HG02571 (cell line): ENCODE measurements at regions not wholly inside any gene's neighbourhood (a gene's known extent, or its start where the extent isn't known, plus 50 kb on each side); places are given as distances from the start of the nearest gene placed in this dataset.

ENCODE experiments used
- ATAC-seq: cut with Tn5 transposase; IDR thresholded peaks from one replicate; pipeline ENCODE4 v1.9.1; 2021; ENCODE audit warnings: mild to moderate bottlenecking, moderate library complexity; ENCODE audit not compliant: unreplicated experiment

DNA sequence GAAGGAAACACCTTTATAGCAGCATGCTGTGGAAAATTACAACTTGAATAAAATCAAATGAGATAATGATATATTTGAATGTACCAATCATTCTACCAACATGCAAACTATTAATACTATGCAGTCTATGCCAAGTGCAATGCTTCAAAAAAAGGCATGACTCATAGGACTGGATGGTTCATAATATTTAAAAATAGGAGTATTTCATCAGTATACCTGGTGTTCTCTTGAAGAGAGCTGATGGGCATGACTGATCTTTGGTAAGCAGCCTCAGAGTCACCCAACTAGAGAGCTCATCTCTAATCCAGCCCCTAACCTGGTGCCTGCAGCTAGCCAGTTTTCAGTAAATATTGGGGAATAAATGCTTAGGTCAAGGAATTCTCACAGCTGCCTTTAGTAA lies 434.7 kb upstream of the ARRDC4 start:
- no peak for ATAC-seq

DNA sequence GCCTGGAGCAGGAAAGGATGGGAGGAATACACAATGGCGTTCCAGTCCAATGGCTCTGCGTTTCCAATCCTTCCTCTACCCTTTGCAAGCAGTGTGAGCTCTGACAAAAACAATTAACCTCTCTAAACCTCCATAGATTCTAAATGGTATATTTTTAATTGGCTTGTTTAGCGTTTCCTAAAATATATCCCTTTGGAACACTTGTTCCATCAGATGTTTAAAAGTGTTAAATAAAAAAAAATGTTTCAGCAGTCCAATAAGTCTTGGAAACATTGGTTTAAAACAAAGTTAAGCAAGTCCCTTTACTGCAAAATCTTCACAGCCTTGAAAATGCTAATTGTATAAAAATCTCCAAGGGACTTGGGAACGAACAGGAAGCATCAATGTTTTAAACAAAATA lies 432.3 kb upstream of the ARRDC4 start:
- no peak for ATAC-seq

DNA sequence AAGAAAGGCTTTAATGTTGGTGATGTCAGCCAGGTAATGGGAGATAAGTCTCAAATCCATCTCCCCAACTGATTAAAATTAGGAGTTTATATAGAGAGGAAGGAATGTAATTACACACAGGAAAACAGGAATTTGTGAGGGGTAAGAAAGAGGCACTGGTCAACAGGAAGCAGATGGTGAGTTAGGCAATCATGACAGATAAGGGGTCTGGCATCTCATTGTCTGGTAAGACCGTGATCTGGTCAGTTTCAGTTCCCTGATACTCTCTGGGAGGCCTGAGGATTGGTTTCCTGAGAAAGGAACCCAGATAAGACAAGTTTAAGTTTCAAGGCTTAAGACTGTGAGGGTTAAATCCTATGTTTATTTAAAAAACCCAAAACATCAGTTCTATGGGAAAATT lies 414.7 kb upstream of the ARRDC4 start:
- no peak for ATAC-seq

DNA sequence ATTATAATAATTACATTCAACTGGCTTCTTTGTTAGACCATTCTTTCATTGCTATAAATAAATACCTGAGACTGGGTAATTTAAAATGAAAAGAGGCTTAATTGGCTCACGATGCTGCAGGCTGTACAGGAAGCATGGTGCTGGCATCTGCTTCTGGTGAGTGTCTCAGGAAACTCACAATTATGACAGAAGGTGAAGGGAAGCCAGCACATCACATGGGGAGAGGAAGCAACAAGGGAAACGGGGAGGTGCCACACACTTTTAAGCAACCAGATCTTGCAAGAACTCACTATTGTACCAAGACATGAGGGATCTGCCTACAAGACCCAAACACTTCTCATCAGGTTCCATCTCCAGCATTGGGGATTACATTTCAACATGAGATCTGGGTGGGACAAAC lies 413.1 kb upstream of the ARRDC4 start:
- ATAC-seq = no peak

DNA sequence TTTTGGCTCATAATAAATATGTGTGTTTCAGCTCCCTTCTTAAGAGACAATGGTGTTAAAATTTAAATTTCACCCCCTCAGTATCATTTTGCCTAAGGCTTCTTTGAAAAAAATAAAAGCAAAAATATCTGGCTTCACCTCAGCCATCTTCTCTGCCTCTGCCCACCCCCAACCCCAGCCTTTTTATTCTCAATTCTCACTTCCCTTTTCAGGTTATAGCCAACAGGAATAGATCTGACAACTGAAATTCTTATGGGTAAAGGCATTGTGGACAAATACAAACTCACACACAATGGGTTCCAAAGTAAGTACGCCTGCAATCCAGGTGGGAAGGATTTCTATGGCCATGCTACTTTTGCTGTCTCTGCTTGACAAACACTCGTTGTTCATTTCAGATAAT lies 399.0 kb upstream of the ARRDC4 start:
- no peak for ATAC-seq

DNA sequence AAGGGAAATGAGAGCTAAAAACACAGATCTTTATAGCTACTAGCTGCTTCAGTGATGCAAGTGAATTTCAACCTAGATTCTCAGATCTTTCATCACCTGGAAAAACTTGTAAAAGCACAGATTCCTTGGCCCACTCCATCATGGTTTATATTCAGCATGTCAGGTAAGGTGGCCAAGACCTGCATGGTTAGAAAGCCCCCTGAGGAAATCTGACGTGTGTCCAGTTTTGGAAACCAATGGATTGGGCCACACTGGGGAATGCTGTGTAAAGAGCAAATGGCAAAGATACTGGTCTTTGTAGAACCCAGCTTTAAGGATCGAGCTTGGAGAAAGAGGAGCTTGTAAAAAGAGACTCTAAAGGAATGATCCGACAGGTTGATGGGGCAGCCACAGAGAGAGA lies 397.0 kb upstream of the ARRDC4 start:
- no peak for ATAC-seq

DNA sequence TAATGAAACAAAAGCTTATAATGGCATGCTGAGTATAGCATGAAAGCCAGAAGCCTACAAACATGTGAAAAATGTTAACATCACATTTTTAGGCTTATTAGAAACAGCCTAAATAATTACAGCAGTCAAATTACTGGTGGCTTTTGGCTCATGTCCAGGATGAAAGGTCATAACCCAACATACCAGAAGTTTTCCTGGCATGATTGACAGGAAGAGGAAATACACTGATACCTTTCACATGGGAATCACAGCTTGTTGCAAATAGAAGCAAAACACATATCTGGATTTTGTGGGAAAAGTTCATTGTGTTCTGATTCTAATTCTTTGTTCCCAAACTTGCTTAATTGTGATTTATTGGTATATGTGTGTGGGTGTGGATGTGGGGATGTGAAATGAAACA lies 393.5 kb upstream of the ARRDC4 start:
- ATAC-seq = no peak

DNA sequence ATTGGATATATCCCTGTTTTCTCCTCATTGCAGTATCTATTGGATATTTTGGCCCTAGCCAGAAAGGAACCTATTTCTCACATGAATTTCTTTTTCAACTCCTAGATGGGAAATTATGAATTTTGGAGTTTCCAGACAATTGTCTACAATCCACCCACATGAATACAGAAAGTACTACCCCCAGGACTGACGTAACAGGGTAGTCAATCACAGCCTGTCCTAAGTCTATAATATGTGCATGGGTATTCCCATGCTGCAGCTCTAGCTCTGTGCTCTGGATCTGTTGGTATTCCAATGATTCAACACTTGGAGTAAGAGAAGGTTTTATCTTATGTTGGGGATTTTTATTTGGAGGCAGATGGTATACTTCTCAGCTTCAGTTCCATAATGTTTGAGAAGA lies 393.1 kb upstream of the ARRDC4 start:
- ATAC-seq = no peak

DNA sequence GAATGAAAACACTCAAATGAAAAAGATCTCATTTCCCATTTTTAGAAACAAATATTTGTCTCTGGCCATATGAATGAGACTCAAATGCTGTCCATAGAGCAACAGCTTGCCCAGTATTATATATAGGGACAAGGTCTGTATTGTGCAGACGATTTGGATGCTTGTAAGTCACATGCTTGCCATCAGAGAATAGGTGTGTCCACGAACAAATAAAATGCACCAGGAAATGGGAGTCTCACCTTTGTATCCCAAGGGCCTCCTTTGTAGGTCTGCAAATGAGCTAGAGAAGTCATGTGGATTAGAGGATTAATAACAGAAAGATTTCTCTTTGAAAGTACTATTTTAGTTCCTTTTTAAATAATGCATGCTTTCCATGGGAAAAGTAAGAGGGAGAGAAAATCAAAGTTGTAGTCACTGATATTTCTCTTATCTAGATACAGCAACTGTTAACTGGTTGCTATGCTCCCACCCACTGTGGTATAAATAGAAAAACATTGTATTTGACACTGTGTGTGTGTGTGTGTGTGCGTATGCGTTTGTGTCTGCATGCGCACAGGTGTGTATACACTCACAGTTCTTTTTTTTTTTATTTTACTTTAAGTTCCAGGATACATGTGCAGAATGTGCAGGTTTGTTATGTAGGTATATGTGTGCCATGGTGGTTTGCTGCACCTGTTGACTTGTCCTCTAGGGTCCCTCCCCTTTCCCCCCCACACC lies 383.4 kb upstream of the ARRDC4 start:
- no peak for ATAC-seq

DNA sequence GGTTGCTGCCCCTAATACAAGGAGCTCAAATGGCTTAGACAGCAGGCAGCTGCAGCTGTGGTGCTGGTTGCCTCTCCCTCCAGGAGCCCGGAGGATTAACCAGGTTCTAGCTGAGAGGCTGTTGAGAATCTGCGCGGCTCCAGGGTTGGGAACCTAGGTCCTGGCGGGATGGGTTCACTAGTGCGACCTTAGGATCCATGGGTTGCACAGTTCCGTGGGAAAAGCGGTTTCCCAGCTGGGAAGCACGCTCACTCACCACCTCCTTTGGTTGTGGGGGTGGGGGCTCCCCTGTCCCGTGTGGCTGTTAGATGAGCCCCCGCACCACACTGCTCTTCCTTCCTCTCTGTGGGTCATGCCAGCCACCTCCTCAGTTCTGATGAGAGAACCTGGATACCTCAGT lies 375.1 kb upstream of the ARRDC4 start:
- ATAC-seq = no peak

DNA sequence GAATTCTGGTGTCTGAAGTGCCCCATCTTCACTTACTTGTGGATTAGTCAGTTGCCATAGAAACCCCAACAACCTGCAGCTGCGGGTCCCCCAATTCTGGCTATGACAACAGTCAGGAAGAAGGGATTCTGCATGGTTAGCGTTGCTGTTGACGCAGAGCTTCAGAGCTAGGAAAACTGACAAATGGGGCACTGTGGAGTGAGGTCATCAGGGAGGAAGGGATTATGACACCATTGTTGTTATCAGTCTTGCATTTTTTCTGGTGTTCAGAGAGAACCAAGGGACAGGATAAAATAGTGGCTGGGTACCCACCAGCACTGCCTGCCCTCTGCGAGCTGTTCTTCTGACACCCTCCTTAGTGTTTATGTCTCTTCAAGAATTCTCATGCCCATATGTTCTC lies 367.7 kb upstream of the ARRDC4 start:
- no peak for ATAC-seq

DNA sequence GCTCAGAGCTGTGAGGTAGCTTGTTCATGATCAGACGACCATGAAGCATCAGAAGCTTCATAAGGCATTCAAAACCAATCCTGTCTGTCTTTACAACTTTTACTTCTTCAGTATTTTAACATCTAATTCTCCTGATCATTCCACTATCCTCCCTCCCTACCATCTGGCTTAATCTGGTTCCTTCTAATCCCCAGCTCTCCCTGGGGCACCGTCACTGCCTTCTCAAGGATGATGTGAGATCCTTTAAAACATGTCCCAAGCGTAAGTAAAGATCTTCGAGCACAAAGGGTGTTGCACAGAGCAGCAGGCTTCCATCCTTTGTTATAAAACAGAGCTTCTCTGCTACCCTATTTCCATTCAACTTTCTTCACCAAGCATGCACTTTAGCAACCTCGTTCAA lies 362.7 kb upstream of the ARRDC4 start:
- ATAC-seq = no peak

DNA sequence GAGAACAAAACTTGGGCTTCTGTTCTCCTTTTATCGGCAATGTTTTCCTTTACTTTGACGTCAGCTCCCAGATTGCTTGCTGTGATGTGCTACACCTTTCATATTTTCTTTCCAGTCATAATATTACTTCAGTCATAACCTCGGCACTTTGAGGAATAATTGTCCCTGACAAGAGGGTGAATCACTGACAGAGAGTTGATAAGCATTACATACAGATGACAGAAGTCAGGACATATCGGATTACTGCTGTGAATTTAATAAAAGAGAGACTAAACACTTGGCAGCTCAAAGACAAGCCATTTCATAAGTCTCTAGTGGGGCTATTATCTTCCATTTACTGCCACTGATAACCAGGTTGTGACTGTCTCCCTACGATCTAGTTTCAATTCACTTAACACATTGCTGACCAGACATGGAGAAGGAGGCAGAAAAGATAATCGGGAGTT lies 362.1 kb upstream of the ARRDC4 start:
- ATAC-seq = no peak

DNA sequence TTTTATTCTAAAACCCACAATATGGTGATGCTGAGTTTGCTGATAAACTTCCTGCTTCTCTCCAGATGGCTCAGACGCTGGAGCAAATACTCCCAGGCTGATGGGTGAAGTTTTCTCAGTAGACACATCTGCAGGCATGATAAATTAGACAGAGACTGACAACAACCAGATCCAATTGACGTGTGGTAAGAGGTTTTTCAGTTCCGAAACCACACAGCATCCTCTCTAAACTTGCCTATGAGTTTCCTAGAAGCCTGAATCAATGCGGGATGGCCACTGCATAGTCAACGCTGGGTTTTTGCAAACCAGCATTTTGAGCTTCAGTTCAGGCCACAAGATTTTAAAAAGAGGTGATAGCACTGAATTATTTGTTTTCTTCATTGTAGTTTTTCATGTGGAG lies 360.3 kb upstream of the ARRDC4 start:
- no peak for ATAC-seq

DNA sequence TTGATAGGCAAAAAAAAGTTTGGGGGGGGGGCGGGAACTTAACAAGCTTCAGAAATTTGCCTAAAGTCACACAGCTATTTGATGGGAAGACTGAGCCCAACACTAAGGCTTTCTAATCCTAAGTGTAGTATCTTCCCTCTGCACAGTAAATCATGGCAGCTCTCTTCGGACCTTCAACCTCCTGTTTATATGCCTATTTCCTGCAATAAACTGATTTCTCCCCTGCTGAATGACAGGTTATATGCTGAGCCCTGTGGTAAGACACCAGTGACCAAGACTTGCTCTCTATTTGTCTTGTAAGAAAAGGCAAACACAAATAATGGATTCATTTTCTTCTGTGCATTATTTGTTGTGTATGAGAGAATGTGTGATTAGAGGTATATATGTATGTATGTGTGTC lies 355.8 kb upstream of the ARRDC4 start:
- no peak for ATAC-seq

DNA sequence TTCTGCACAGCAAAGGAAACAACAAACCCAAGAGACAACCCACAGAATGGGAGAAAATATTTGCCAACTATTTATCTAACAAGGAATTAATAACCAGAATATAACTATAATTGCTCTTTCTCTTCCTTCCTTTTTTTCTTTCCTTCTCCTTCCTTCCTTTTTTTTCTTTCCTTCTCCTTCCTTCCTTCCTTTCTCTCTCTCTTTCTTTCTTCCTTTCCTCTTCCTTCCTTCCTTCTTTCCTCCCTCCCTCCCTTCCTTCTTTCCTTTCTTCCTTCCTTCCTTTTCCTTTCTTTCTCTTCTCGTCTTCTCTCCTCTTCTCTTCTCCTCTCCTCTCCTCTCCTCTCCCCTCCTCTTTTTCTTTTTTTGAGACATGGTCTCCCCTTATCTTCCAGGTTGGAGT lies 345.4 kb upstream of the ARRDC4 start:
- no peak for ATAC-seq

DNA sequence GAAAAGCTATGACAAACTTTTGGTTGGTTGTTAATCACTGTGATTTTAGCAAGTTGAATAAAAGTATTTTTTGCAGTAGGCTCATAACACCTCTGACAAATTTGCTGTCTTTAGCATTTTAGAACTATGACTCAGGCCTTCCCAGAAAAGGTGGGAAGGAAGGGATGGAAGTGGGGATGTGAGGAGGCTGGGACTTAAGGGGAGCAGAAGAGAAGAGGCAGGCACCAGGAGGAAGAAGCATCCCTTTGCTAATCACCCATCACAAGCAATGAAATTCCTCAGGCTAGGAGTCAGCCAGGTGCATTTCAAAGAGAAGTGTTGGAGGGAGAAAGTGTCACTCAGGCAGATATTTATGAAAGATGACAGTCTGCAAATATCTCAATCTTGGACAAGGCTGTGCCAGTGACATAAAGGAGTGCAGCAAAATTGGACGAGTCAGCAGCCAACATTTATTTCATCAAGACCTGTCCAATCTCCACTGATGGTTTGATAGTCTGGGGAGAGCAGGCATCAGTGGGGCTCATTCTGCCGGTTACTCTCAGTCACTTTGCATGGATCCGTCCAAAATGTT lies 337.3 kb upstream of the ARRDC4 start:
- ATAC-seq = no peak

DNA sequence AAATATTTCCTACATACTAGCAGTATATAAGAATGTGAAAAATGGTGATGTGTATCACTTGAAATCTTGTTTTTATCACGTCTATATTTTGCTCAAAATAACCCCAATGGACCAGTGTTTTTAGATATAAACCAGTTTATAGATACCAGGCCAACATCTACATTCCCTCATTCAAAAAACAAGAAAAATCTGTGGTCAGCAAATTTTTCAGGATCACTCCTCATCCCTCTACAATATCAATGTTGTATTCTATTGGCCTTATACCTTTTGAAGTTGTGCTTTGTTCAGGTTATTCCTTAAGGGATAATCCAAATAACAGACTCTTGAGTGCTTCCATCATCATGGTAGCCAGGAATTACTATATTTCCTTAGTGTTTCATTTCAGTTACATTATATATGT lies 332.9 kb upstream of the ARRDC4 start:
- no peak for ATAC-seq

DNA sequence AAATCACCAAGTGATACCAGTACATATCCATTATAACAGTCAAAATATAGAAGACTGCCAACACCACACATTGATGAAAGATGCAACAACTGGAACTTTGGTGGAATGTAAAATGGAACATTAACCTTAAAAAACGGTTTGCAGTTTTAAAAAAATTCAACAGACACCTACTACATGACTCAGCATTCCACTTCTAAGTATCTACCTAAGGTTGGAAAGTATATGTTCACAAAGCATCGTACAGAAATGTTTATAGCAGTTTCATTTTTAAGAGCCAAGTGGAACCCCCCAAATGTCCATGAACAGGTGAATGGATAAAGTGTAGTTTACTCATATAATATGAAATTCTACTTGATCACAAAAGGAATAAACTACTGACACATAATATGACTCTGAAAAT lies 314.7 kb upstream of the ARRDC4 start:
- ATAC-seq = no peak

DNA sequence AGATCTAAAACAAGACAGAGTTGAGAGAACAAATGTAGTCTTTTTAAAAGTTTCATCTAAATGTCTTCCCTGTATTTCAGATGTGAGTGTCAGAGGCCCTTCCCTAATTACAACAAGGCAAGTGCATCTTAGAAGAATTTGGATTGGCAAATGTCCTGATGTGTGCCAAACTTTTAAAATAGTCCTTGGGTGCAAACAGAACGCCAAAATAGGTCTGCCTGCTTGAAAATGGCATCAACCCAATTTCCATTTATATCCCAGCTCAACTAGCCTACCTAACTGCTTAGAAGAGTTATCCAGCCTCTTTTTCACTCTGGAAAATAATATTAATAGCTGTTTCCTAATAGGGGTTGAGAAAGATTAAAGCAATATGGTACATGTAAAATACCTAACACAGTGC lies 311.8 kb upstream of the ARRDC4 start:
- no peak for ATAC-seq

DNA sequence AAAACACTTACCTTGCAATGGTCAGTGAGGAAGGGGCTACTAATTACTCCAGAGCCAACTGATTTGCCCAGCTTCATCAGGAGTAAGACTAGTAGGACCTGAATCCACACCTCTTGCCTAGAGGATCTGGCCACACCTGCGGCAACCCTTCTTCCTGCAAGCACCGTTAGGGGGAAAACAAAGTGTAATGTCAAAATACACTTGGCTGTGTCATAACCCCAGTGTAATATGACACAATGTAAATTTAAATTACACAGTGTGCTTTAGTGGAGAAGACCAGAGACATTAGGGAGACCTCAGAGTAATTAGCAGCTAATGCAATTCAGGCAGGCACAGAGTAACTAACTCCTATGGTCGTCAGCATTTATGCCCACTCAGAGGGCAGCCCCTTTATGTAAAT lies 308.5 kb upstream of the ARRDC4 start:
- no peak for ATAC-seq

DNA sequence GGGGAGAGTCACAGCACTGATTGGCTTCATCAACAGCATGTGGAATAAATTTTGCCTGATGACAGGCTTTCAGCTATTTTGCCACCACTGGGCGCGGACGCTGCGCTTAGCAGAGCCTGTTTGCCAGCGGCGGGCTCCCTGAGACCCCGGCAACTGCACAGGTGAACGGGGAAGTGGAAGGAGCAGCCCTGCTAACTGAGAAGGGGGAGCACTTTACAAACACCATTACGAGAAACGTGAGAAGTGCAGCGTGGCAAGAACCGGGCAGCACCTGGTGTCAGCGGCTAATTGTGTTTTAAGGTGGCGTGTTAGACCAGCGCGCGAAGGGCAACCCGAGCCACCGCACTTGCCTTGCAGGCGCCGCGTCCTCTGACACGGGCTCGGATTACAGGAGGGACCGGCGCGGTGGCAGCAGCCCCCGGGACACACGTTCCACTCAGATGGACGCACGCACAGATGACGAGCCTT lies 307.8 kb upstream of the ARRDC4 start:
- ATAC-seq = no peak

DNA sequence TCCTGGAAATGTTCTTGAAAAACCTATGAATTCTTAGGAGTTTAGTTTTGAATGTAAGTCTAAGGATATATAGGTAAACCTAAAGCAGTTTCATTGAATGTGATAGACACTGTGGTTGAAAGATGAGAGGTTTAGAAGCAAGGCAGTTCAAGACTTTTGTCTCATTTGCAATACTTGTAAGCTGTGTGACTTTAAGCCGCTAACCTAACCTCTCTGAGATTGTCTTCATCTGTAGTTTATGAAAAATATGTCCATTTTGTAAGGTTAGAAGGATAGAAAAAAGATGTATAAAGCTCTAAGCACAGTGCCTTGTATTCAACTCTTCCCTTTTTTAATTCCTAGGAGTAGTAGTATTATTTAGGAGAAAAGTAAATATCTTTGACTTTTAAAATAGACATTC lies 306.6 kb upstream of the ARRDC4 start:
- ATAC-seq = no peak
